Activated CD8-positive, alpha-beta memory T cell treated with anti-CD3 and anti-CD28 coated beads, Interleukin-2, amount 10 ng/mL, durations not matched to agents 7 days and 5 days (primary cell): ENCODE measurements at regions not wholly inside any gene's neighbourhood (a gene's known extent, or its start where the extent isn't known, plus 50 kb on each side); places are given as distances from the start of the nearest gene placed in this dataset.
"Not testable (repeated sequence)": the region's sequence is repeated elsewhere in the genome, so short reads cannot be mapped to it uniquely, and the experiment has no call there.

Experiments
- ATAC-seq: fragments of 150-1000 bp; cut with Tn5 transposase; one replicate; pipeline ENCODE4 v1.10.0; 2021; ENCODE audit warnings: moderate library complexity
- CTCF ChIA-PET: fragments of 350-600 bp; sonication (Branson Sonifier 250); formaldehyde crosslinking; loops from one replicate; lab custom pipeline; 2021; ENCODE audit warnings: antibody characterized with exemption; lab: Charles Lee
- DNase-seq: peaks from one replicate; pipeline ENCODE4 v3.0.0-alpha.2; 2020
- H3K27ac Mint-ChIP-seq: one replicate; pipeline ENCODE4 v1.8.0; 2021; ENCODE audit warnings: mild to moderate bottlenecking, mixed read lengths
- H3K27me3 Mint-ChIP-seq: one replicate; pipeline ENCODE4 v1.8.0; 2021; ENCODE audit warnings: mixed read lengths
- H3K36me3 Mint-ChIP-seq: one replicate; pipeline ENCODE4 v1.8.0; 2021; ENCODE audit warnings: mild to moderate bottlenecking, mixed read lengths
- H3K4me1 Mint-ChIP-seq: one replicate; pipeline ENCODE4 v1.8.0; 2021; ENCODE audit warnings: mixed read lengths
- H3K4me3 Mint-ChIP-seq: one replicate; pipeline ENCODE4 v1.8.0; 2021; ENCODE audit warnings: mild to moderate bottlenecking, moderate library complexity, mixed read lengths
- H3K9me3 Mint-ChIP-seq: one replicate; pipeline ENCODE4 v1.8.0; 2022; ENCODE audit warnings: low read depth, mixed read lengths

DNA sequence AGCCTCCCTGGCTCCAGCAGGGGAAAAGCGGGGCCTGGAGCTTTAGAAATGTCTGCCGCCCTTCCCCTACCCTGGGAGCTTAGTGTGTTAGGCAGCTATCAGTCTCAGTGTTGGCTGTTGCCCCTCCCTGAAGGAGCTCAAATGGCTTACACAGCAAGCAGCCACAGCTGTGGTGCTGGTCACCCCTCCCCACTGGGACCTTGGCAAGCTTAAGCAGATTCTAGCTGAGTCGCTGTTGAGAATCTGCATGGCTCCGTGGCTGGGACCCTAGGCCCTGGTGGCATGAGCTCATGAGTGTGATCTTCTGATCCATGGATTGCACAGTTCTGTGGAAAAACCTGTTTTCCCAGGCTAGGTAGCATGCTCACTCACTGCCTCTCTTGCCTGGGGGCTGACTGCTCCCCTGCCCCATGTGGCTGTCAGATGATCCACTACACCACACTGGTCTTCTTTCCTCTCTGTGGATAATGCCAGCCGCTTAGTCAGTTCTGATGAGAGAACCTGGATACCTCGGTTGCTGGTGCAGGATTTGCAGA lies 714.0 kb downstream of the MAFB start:
- Mint-ChIP-seq H3K27ac (no peak overlapping the region), H3K4me1 (no peaks in the 10 kb centered on the region), H3K4me3 (no peak overlapping the region), H3K27me3 (no peaks in the 10 kb centered on the region), H3K9me3 (peaks cover 4% of the 10 kb centered on the region), H3K36me3 (no peaks in the 10 kb centered on the region)
- no peak for ATAC-seq
- DNase-seq: no peak
- CTCF ChIA-PET: no interaction called here

DNA sequence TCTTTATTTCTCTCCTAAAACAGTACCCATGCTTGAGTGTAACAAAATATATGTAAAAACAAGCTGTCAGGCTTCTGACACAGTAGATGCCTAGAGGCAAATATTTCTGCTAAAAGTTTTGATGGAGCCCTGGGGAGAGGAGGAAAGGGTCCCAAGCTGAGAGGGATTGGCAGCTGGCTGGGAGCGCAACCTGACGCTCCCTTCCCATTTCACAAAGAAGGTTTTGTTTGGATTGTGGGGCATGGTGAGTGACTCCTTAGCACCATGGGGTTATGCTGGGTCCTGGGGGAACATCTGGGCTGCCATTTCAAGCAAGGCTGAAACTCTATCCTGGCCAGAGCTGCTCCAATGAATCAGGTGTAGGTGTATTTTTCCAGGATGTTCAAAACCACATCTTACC lies 720.5 kb downstream of the MAFB start:
- CTCF ChIA-PET: no interaction called here
- Mint-ChIP-seq H3K9me3 (peaks cover 3% of the 10 kb centered on the region), H3K36me3 (no peaks in the 10 kb centered on the region), H3K27me3 (no peaks in the 10 kb centered on the region), H3K27ac (no peak overlapping the region), H3K4me1 (no peaks in the 10 kb centered on the region), H3K4me3 (no peak overlapping the region)
- DNase-seq (no peak), ATAC-seq (no peak)

DNA sequence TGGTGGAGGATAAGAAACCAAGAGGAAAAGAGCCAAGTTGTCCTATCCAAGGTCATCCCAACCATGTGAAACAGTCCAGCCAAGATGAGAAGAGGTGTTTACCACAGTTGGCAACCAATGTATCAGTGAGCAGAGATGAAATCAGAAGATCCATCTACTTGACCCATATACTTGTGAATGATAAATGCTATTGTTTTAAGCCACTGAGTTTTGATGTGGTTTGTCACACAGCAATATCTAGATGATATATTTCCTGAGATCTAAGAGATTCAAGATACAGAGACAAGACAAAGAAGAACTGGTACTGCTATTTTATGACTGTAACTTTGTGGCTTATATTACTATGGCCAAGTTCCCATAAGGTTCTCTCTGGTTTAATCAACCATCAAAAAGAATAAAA lies 721.2 kb downstream of the MAFB start:
- Mint-ChIP-seq H3K4me1 (no peaks in the 10 kb centered on the region), H3K4me3 (no peak overlapping the region), H3K36me3 (no peaks in the 10 kb centered on the region), H3K27ac (no peak overlapping the region), H3K27me3 (no peaks in the 10 kb centered on the region), H3K9me3 (peaks cover 3% of the 10 kb centered on the region)
- CTCF ChIA-PET: no interaction called here
- ATAC-seq (no peak), DNase-seq (no peak)

GRCh38 chr20:39961637-39962244 lies 727.3 kb downstream of the MAFB start:
- CTCF ChIA-PET: no interaction called here

GRCh38 chr20:39960522-39961428 lies 728.3 kb downstream of the MAFB start:
- CTCF ChIA-PET: no interaction called here
- no peaks in the 10 kb centered on the region for H3K27me3 Mint-ChIP-seq
- no peak overlapping the region for H3K27ac Mint-ChIP-seq
- no peaks in the 10 kb centered on the region for H3K36me3 Mint-ChIP-seq
- no peaks in the 10 kb centered on the region for H3K9me3 Mint-ChIP-seq
- H3K4me3 Mint-ChIP-seq: no peak overlapping the region
- no peaks in the 10 kb centered on the region for H3K4me1 Mint-ChIP-seq
- DNase-seq (no peak), ATAC-seq (no peak)

More at GRCh38 chr20:39961637-39962244, 727.3 kb downstream of the MAFB start:
- Mint-ChIP-seq H3K4me3 (no peak overlapping the region), H3K27ac (no peak overlapping the region), H3K27me3 (no peaks in the 10 kb centered on the region), H3K4me1 (no peaks in the 10 kb centered on the region), H3K36me3 (no peaks in the 10 kb centered on the region), H3K9me3 (no peaks in the 10 kb centered on the region)
- ATAC-seq (no peak), DNase-seq (no peak)

GRCh38 chr20:39957911-39958310 lies 731.1 kb downstream of the MAFB start:
- H3K36me3 Mint-ChIP-seq, H3K4me1 Mint-ChIP-seq, H3K9me3 Mint-ChIP-seq, H3K27me3 Mint-ChIP-seq, H3K27ac Mint-ChIP-seq, CTCF ChIA-PET, H3K4me3 Mint-ChIP-seq, ATAC-seq, DNase-seq: not testable (repeated sequence)

GRCh38 chr20:39954621-39955020 lies 734.4 kb downstream of the MAFB start:
- ATAC-seq (no peak), DNase-seq (no peak)
- no peaks in the 10 kb centered on the region for H3K9me3 Mint-ChIP-seq
- no peak overlapping the region for H3K4me3 Mint-ChIP-seq
- H3K4me1 Mint-ChIP-seq: no peaks in the 10 kb centered on the region
- H3K36me3 Mint-ChIP-seq: no peaks in the 10 kb centered on the region
- no peak overlapping the region for H3K27ac Mint-ChIP-seq
- no peaks in the 10 kb centered on the region for H3K27me3 Mint-ChIP-seq
- CTCF ChIA-PET: no interaction called here

GRCh38 chr20:39946931-39947330 lies 742.1 kb downstream of the MAFB start:
- no peaks in the 10 kb centered on the region for H3K4me1 Mint-ChIP-seq
- ATAC-seq (no peak), DNase-seq (no peak)
- H3K27me3 Mint-ChIP-seq: no peaks in the 10 kb centered on the region
- H3K36me3 Mint-ChIP-seq: no peaks in the 10 kb centered on the region
- CTCF ChIA-PET: no interaction called here
- H3K9me3 Mint-ChIP-seq: peaks cover 2% of the 10 kb centered on the region
- H3K4me3 Mint-ChIP-seq: no peak overlapping the region
- no peak overlapping the region for H3K27ac Mint-ChIP-seq

DNA sequence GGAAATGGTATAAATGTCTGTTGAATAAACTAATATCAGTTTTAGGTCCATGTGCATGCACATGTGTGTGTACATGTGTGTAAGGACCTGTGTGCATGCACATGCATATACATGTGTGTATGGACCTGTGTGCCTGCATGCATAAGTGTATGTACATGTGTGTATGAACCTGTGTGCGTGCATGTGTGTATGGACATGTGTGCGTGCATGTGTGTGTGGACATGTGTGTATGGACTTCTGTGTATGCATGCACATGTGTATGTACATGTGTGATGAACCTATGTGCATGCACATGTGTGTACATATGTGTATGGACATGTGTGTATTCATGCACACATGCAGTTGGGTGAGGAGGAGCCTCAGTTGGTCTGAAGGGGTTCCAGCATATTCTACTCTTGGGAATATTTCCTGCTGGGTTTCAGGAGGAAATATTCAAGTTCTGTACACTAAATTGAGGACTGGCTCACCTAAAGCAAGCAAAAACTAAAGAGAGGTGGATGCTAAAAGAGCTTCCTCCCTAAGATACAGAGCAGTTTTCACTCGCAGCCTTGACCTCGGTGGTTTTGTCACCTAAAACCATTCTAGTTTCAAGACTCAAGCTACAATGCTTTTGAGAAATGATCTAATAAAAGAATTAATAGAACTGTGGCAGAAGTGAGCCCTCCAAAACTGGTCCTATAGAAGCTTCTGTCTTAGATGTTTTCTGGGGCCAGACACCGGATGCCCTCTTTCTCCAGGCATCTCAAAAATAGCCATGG lies 742.8 kb downstream of the MAFB start:
- H3K27ac Mint-ChIP-seq: no peak overlapping the region

GRCh38 chr20:39944861-39945260 lies 744.2 kb downstream of the MAFB start:
- DNase-seq (no peak), ATAC-seq (no peak)
- H3K4me3 Mint-ChIP-seq: no peak overlapping the region
- H3K27me3 Mint-ChIP-seq: no peaks in the 10 kb centered on the region
- no peaks in the 10 kb centered on the region for H3K36me3 Mint-ChIP-seq
- CTCF ChIA-PET: no interaction called here
- H3K4me1 Mint-ChIP-seq: no peaks in the 10 kb centered on the region
- H3K9me3 Mint-ChIP-seq: peaks cover 2% of the 10 kb centered on the region
- no peak overlapping the region for H3K27ac Mint-ChIP-seq

More for the DNA sequence above, 742.8 kb downstream of the MAFB start:
- Mint-ChIP-seq H3K36me3 (no peaks in the 10 kb centered on the region), H3K27me3 (no peaks in the 10 kb centered on the region), H3K4me3 (no peak overlapping the region), H3K9me3 (peaks cover 2% of the 10 kb centered on the region), H3K4me1 (no peaks in the 10 kb centered on the region)
- CTCF ChIA-PET: no interaction called here
- no peak for DNase-seq
- no peak for ATAC-seq

DNA sequence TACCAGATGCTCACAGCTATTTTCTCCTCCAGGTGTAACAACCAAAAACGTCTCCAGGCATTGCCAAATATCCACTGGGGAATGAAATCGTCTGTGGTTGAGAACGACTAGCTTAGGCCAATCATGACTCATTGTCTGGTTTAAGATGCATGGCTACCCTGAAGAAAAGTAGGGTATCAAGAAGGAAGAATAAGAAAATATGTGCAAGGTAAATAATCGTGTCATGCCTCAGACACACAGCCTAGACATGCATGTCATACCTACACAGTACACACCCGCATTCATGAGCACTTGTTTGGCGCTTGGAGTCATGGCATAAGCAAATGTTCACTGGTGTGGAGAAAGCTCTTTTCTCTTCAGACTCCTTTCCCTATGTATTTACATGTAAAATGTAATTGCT lies 745.7 kb downstream of the MAFB start:
- Mint-ChIP-seq H3K27ac (no peak overlapping the region), H3K27me3 (no peaks in the 10 kb centered on the region), H3K4me3 (no peak overlapping the region), H3K4me1 (no peaks in the 10 kb centered on the region), H3K9me3 (peaks cover 2% of the 10 kb centered on the region), H3K36me3 (no peaks in the 10 kb centered on the region)
- DNase-seq (no peak), ATAC-seq (no peak)
- CTCF ChIA-PET: no interaction called here

DNA sequence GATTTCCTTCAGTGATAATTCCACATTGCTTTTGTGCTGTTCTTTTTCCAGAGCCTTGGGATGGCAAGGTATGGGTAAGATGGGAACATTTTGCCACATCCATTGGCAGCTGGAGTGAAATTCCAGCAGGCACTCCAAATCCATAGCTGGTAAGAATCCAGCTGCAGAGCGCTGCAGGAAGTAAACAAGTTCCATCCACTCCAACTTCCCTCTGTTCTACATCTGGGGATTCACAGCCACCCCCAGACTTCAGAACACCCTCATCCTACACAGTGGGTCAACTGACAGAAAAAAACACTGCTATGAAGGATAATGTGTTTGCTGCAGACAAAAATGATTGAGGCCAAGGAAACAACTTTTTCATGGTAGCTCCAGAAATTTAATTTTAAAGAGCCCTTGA lies 747.8 kb downstream of the MAFB start:
- DNase-seq: no peak
- no peaks in the 10 kb centered on the region for H3K27me3 Mint-ChIP-seq
- H3K36me3 Mint-ChIP-seq: no peaks in the 10 kb centered on the region

GRCh38 chr20:39939241-39939865 lies 749.7 kb downstream of the MAFB start:
- no peak for DNase-seq
- no peaks in the 10 kb centered on the region for H3K9me3 Mint-ChIP-seq
- no peak overlapping the region for H3K4me3 Mint-ChIP-seq
- CTCF ChIA-PET: no interaction called here
- H3K4me1 Mint-ChIP-seq: no peaks in the 10 kb centered on the region
- no peaks in the 10 kb centered on the region for H3K27me3 Mint-ChIP-seq
- no peak overlapping the region for H3K27ac Mint-ChIP-seq
- H3K36me3 Mint-ChIP-seq: no peaks in the 10 kb centered on the region
- ATAC-seq: no peak

More for the DNA sequence above, 747.8 kb downstream of the MAFB start:
- Mint-ChIP-seq H3K9me3 (peaks cover 2% of the 10 kb centered on the region), H3K4me3 (no peak overlapping the region), H3K4me1 (no peaks in the 10 kb centered on the region), H3K27ac (no peak overlapping the region)
- ATAC-seq: no peak
- CTCF ChIA-PET: no interaction called here
